CD4-positive, CD25-positive, alpha-beta regulatory T cell (primary cell): ENCODE measurements at regions not wholly inside any gene's neighbourhood (a gene's known extent, or its start where the extent isn't known, plus 50 kb on each side); places are given as distances from the start of the nearest gene placed in this dataset.
"Not testable (repeated sequence)": the region's sequence is repeated elsewhere in the genome, so short reads cannot be mapped to it uniquely, and the experiment has no call there.

ENCODE experiments used
- ATAC-seq, 2 donors: fragments of 150-1000 bp; cut with Tn5 transposase; one replicate each; pipeline ENCODE4 v1.10.0; 2021; ENCODE audit warnings: low read depth in 2 of 2, moderate number of reproducible peaks in 2 of 2, moderate library complexity in 1 of 2
- DNase-seq, 3 donors: peaks; one replicate each; pipeline versions ENCODE4 v3.0.0 to v3.0.0-alpha.2; 2012 to 2022; ENCODE audit warnings: mixed read lengths in 1 of 3
- H3K27ac ChIP-seq: one replicate; pipeline ENCODE4 v1.7.0; 2013; ENCODE audit warnings: mild to moderate bottlenecking, low read length; ENCODE audit not compliant: insufficient read depth, poor library complexity, severe bottlenecking
- H3K27me3 ChIP-seq: one replicate; pipeline ENCODE4 v1.7.0; 2013; ENCODE audit warnings: low read length; ENCODE audit not compliant: control insufficient read depth, insufficient read depth
- H3K36me3 ChIP-seq: one replicate; pipeline ENCODE4 v1.7.0; 2013; ENCODE audit warnings: mild to moderate bottlenecking, low read length, moderate library complexity; ENCODE audit not compliant: control insufficient read depth, insufficient read depth
- H3K4me1 ChIP-seq: 2 replicates; pipeline ENCODE4 v1.7.0; 2013; ENCODE audit warnings: mild to moderate bottlenecking, low read length; ENCODE audit not compliant: insufficient read depth, control insufficient read depth, poor library complexity, severe bottlenecking
- H3K4me3 ChIP-seq: one replicate; pipeline ENCODE4 v1.7.0; 2013; ENCODE audit warnings: low read depth, mild to moderate bottlenecking, low read length, moderate library complexity
- H3K9me3 ChIP-seq, 2 experiments: 1 replicate in 1 of 2; 2 replicates in 1 of 2; pipeline ENCODE4 v1.7.0; 2013; ENCODE audit warnings: low read length in 2 of 2, mild to moderate bottlenecking in 1 of 2, moderate library complexity in 1 of 2; ENCODE audit not compliant: control insufficient read depth in 2 of 2
- H3K27ac Mint-ChIP-seq, 3 donors: one replicate each; pipeline ENCODE4 v1.8.0; 2020 to 2022; ENCODE audit warnings: mild to moderate bottlenecking in 3 of 3, mixed read lengths in 3 of 3, moderate library complexity in 2 of 3
- H3K27me3 Mint-ChIP-seq: one replicate; pipeline ENCODE4 v1.8.0; 2022; ENCODE audit warnings: mild to moderate bottlenecking, mixed read lengths
- H3K36me3 Mint-ChIP-seq: one replicate; pipeline ENCODE4 v1.8.0; 2020; ENCODE audit warnings: mixed read lengths
- H3K4me1 Mint-ChIP-seq, 4 donors: one replicate each; pipeline ENCODE4 v1.8.0; 2020 to 2022; ENCODE audit warnings: mixed read lengths in 4 of 4, mild to moderate bottlenecking in 1 of 4
- H3K4me3 Mint-ChIP-seq, 4 donors: one replicate each; pipeline ENCODE4 v1.8.0; 2020 to 2022; ENCODE audit warnings: mild to moderate bottlenecking in 4 of 4, mixed read lengths in 4 of 4, moderate library complexity in 3 of 4
- H3K9me3 Mint-ChIP-seq, 7 donors: one replicate each; pipeline ENCODE4 v1.8.0; 2020 to 2022; ENCODE audit warnings: mixed read lengths in 7 of 7, mild to moderate bottlenecking in 3 of 7, moderate library complexity in 2 of 7

- H3K27ac Mint-ChIP-seq = peak overlapping the region in 1 of 3 donors; percentile 55
- ATAC-seq = no peak
- Histone ChIP-seq H3K4me1 (no peaks in the 10 kb centered on the region), H3K27me3 (no peaks in the 10 kb centered on the region), H3K27ac (no peak overlapping the region), H3K4me3 (no peak overlapping the region), H3K36me3 (no peaks in the 10 kb centered on the region), H3K9me3 (no peaks in the 10 kb centered on the region)
- no peak for DNase-seq
- no peaks in the 10 kb centered on the region for H3K9me3 Mint-ChIP-seq
- peaks cover 5% of the 10 kb centered on the region for H3K27me3 Mint-ChIP-seq
- no peaks in the 10 kb centered on the region for H3K36me3 Mint-ChIP-seq
- H3K4me3 Mint-ChIP-seq = no peak overlapping the region
- peaks cover 0 to 9% (median 4%) of the 10 kb centered on the region in 4 donors for H3K4me1 Mint-ChIP-seq
Observed at GRCh38 chr9:38518826-38519225, 94.6 kb upstream of the IGFBPL1 start.

GRCh38 chr9:38516273-38516672 lies 92.0 kb upstream of the IGFBPL1 start:
- H3K4me3 Mint-ChIP-seq, H3K27ac ChIP-seq, H3K4me3 ChIP-seq, H3K4me1 Mint-ChIP-seq, H3K36me3 ChIP-seq, H3K9me3 ChIP-seq, H3K36me3 Mint-ChIP-seq, H3K27me3 Mint-ChIP-seq, H3K27me3 ChIP-seq, H3K4me1 ChIP-seq, H3K9me3 Mint-ChIP-seq: not testable (repeated sequence)
- peak in 1 of 2 donors; percentile 66 for ATAC-seq
- peak overlapping the region in 2 of 3 donors; percentile 7 to 50 for H3K27ac Mint-ChIP-seq
- peak in 1 of 3 donors; percentile 39 for DNase-seq

- not testable (repeated sequence) for DNase-seq, H3K4me1 ChIP-seq, H3K27ac ChIP-seq, H3K9me3 Mint-ChIP-seq, H3K9me3 ChIP-seq, H3K27me3 ChIP-seq, H3K36me3 Mint-ChIP-seq, H3K4me1 Mint-ChIP-seq, ATAC-seq, H3K4me3 ChIP-seq, H3K27me3 Mint-ChIP-seq, H3K36me3 ChIP-seq
- H3K4me3 Mint-ChIP-seq = peak overlapping the region in 1 of 4 donors; percentile 43
- H3K27ac Mint-ChIP-seq = peak overlapping the region in 1 of 3 donors; percentile 20
Observed at GRCh38 chr9:38515055-38515454, 90.8 kb upstream of the IGFBPL1 start.

- H3K36me3 Mint-ChIP-seq, ATAC-seq, H3K27ac Mint-ChIP-seq, H3K4me3 ChIP-seq, H3K27ac ChIP-seq, H3K9me3 Mint-ChIP-seq, H3K4me3 Mint-ChIP-seq, H3K9me3 ChIP-seq, H3K4me1 Mint-ChIP-seq, H3K27me3 ChIP-seq, H3K4me1 ChIP-seq, DNase-seq, H3K27me3 Mint-ChIP-seq, H3K36me3 ChIP-seq: not testable (repeated sequence)
Observed at GRCh38 chr9:38510340-38510739, 86.1 kb upstream of the IGFBPL1 start.

GRCh38 chr9:38507587-38507986 lies 83.3 kb upstream of the IGFBPL1 start:
- H3K27me3 ChIP-seq = peaks cover 2% of the 10 kb centered on the region
- Mint-ChIP-seq H3K27me3 (peaks cover 10% of the 10 kb centered on the region), H3K9me3 (peaks cover 0 to 2% (median 0%) of the 10 kb centered on the region in 7 donors), H3K4me3 (no peak overlapping the region), H3K36me3 (no peaks in the 10 kb centered on the region), H3K4me1 (peaks cover 0 to 2% (median 0%) of the 10 kb centered on the region in 4 donors), H3K27ac (no peak overlapping the region)
- H3K27ac ChIP-seq = no peak overlapping the region
- DNase-seq (no peak), ATAC-seq (no peak)
- no peaks in the 10 kb centered on the region for H3K4me1 ChIP-seq
- no peak overlapping the region for H3K4me3 ChIP-seq
- H3K36me3 ChIP-seq = no peaks in the 10 kb centered on the region
- H3K9me3 ChIP-seq = no peaks in the 10 kb centered on the region

- not testable (repeated sequence) for H3K4me1 Mint-ChIP-seq, H3K9me3 Mint-ChIP-seq, H3K27ac ChIP-seq, H3K4me1 ChIP-seq, H3K27me3 Mint-ChIP-seq, H3K36me3 Mint-ChIP-seq, H3K36me3 ChIP-seq, H3K4me3 ChIP-seq, H3K9me3 ChIP-seq, DNase-seq, H3K27me3 ChIP-seq, ATAC-seq, H3K27ac Mint-ChIP-seq, H3K4me3 Mint-ChIP-seq
Observed at GRCh38 chr9:38500171-38500570, 75.9 kb upstream of the IGFBPL1 start.

- DNase-seq, ATAC-seq, H3K36me3 Mint-ChIP-seq, H3K9me3 Mint-ChIP-seq, H3K4me1 ChIP-seq, H3K4me3 Mint-ChIP-seq, H3K27me3 Mint-ChIP-seq, H3K36me3 ChIP-seq, H3K4me1 Mint-ChIP-seq, H3K4me3 ChIP-seq, H3K9me3 ChIP-seq, H3K27ac ChIP-seq, H3K27me3 ChIP-seq: not testable (repeated sequence)
- H3K27ac Mint-ChIP-seq = peak overlapping the region in 1 of 3 donors; percentile 31
Observed at GRCh38 chr9:38498551-38498950, 74.3 kb upstream of the IGFBPL1 start.

GRCh38 chr9:38489057-38489456 lies 64.8 kb upstream of the IGFBPL1 start:
- H3K27ac Mint-ChIP-seq = no peak overlapping the region
- Histone ChIP-seq H3K9me3 (no peaks in the 10 kb centered on the region), H3K4me1 (no peaks in the 10 kb centered on the region), H3K27me3 (no peaks in the 10 kb centered on the region), H3K36me3 (no peaks in the 10 kb centered on the region), H3K4me3 (no peak overlapping the region), H3K27ac (no peak overlapping the region)
- H3K36me3 Mint-ChIP-seq = no peaks in the 10 kb centered on the region
- no peak overlapping the region for H3K4me3 Mint-ChIP-seq
- H3K4me1 Mint-ChIP-seq = no peaks in the 10 kb centered on the region
- peaks cover 20% of the 10 kb centered on the region for H3K27me3 Mint-ChIP-seq
- ATAC-seq (no peak), DNase-seq (no peak)
- H3K9me3 Mint-ChIP-seq = peaks cover 0 to 6% (median 2%) of the 10 kb centered on the region in 7 donors
